ENCODE measurements at regions not wholly inside any gene's neighbourhood (a gene's known extent, or its start where the extent isn't known, plus 50 kb on each side); places are given as distances from the start of the nearest gene placed in this dataset.

DNA sequence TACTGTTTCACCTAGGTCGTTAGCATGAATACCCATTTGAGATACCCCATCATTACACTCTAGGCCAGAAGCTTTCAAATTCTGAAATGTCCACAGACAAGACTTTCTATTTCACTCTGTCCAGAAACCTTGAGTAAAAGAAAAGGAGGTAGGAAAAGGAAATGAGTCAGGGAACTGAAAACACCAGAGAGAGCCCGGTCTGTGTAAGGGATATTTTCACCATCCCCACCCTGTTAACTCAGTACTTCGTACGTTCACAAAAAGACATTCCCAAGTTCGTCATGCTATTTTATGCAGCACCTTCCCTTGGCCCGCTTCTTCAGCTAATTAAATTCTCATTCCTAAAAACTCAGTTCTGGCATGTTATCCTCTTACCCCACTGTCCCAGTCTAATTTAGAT lies 89.4 kb upstream of the SOX2 start:
- TF ChIP-seq, protein P1, sequence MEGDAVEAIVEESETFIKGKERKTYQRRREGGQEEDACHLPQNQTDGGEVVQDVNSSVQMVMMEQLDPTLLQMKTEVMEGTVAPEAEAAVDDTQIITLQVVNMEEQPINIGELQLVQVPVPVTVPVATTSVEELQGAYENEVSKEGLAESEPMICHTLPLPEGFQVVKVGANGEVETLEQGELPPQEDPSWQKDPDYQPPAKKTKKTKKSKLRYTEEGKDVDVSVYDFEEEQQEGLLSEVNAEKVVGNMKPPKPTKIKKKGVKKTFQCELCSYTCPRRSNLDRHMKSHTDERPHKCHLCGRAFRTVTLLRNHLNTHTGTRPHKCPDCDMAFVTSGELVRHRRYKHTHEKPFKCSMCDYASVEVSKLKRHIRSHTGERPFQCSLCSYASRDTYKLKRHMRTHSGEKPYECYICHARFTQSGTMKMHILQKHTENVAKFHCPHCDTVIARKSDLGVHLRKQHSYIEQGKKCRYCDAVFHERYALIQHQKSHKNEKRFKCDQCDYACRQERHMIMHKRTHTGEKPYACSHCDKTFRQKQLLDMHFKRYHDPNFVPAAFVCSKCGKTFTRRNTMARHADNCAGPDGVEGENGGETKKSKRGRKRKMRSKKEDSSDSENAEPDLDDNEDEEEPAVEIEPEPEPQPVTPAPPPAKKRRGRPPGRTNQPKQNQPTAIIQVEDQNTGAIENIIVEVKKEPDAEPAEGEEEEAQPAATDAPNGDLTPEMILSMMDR (IDR thresholded peaks at IDR 0.05) = no peak
- TF ChIP-seq POLR2A (IDR thresholded peaks at IDR 0.05) = no peak

Measured in testis (tissue), 2 donors.